ENCODE measurements at regions not wholly inside any gene's neighbourhood (a gene's known extent, or its start where the extent isn't known, plus 50 kb on each side); places are given as distances from the start of the nearest gene placed in this dataset.

DNA sequence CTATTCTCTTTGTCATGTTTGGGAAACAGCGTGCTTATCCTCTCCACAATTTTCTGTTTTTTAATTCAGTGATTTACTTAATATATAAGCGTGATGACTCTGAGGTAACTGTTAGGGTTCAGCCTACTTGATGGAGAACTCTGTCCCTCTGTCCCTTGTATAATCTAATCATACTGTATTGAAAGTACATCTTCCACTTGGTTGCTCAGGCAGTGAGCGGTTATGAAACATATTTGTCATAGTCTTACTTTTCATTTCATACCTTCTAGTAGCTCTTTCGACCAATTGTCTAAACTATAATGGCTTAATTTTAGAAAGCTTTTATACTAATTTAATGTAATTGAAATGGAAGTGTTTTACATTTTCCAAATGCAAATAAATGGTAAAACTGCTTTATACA, 469.0 kb downstream of the TLL1 start:
- DNase-seq (ENCODE audit: low read depth in 1 of 2, low spot score in 1 of 2) (no peak), FAIRE-seq (no peak), ATAC-seq (no peak)
- ChIA-PET CTCF (no interaction called here), POLR2A (no interaction called here)
- no peak overlapping the region for H3K27ac ChIP-seq
- H3K9me3 ChIP-seq = no peaks in the 10 kb centered on the region
- WGBS (ENCODE audit: missing lambda C conversion rate) = 44% methylated on average over 4 of the region's 4 CpGs
- no peak overlapping the region for H3K4me2 ChIP-seq
- H3K4me1 ChIP-seq = no peaks in the 10 kb centered on the region
- TF ChIP-seq EHMT2 (IDR thresholded peaks at IDR 0.05; ENCODE audit: low read depth) (no peak), BHLHE40 (IDR thresholded peaks at IDR 0.05; ENCODE audit: low read depth, low read length) (no peak), MYC (IDR thresholded peaks at IDR 0.05; ENCODE audit: borderline replicate concordance, low read length) (no peak), RCOR1 (IDR thresholded peaks at IDR 0.05; ENCODE audit: low read depth, low read length) (no peak), KDM5A (IDR thresholded peaks at IDR 0.05) (no peak), HEYL (CRISPR knock-in tag; IDR thresholded peaks at IDR 0.05) (no peak), SREBF2 (IDR thresholded peaks at IDR 0.05) (no peak), CBX2 (IDR thresholded peaks at IDR 0.05; ENCODE audit: borderline replicate concordance, low read depth) (no peak), RARB (CRISPR knock-in tag; IDR thresholded peaks at IDR 0.05) (no peak), CBX8 (IDR thresholded peaks at IDR 0.05) (no peak), CHD4 (IDR thresholded peaks at IDR 0.05; ENCODE audit: borderline replicate concordance) (no peak), SMC3 (IDR thresholded peaks at IDR 0.05) (no peak), HDAC2 (IDR thresholded peaks at IDR 0.05) (no peak), POLR2A (IDR thresholded peaks at IDR 0.05; ENCODE audit: low read length) (no peak), HOXB13 (CRISPR knock-in tag; IDR thresholded peaks at IDR 0.05; ENCODE audit: low read depth) (no peak)
- TF ChIP-seq, protein P1, sequence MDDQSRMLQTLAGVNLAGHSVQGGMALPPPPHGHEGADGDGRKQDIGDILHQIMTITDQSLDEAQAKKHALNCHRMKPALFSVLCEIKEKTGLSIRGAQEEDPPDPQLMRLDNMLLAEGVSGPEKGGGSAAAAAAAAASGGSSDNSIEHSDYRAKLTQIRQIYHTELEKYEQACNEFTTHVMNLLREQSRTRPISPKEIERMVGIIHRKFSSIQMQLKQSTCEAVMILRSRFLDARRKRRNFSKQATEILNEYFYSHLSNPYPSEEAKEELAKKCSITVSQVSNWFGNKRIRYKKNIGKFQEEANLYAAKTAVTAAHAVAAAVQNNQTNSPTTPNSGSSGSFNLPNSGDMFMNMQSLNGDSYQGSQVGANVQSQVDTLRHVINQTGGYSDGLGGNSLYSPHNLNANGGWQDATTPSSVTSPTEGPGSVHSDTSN (IDR thresholded peaks at IDR 0.05) = no peak
- TF ChIP-seq, protein P2, sequence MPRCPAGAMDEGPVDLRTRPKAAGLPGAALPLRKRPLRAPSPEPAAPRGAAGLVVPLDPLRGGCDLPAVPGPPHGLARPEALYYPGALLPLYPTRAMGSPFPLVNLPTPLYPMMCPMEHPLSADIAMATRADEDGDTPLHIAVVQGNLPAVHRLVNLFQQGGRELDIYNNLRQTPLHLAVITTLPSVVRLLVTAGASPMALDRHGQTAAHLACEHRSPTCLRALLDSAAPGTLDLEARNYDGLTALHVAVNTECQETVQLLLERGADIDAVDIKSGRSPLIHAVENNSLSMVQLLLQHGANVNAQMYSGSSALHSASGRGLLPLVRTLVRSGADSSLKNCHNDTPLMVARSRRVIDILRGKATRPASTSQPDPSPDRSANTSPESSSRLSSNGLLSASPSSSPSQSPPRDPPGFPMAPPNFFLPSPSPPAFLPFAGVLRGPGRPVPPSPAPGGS (IDR thresholded peaks at IDR 0.05) = no peak
- TF ChIP-seq, protein P3, sequence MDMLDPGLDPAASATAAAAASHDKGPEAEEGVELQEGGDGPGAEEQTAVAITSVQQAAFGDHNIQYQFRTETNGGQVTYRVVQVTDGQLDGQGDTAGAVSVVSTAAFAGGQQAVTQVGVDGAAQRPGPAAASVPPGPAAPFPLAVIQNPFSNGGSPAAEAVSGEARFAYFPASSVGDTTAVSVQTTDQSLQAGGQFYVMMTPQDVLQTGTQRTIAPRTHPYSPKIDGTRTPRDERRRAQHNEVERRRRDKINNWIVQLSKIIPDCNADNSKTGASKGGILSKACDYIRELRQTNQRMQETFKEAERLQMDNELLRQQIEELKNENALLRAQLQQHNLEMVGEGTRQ (IDR thresholded peaks at IDR 0.05) = no peak
- H3K4me3 ChIP-seq = no peak overlapping the region

DNA sequence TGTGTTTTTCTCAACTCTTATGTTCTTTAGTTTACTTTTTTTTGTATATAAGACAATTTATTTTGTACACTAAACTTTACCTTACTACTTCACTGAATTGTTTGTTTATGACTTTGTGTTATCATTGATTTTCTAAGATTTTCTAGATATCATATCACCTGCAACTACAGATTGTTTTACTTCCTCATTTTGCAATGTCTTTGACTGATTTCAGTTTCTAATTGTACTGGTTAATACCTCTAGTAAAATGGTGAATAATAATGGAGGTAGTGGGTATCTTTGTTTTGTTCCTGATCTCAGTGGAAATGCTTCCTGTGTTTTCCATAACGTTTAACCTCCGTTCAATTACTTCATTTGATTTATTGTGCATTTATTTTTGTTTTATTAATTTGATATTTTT, 490.2 kb downstream of the TLL1 start:
- H3K4me2 ChIP-seq = no peak overlapping the region
- TF ChIP-seq, protein P3 (IDR thresholded peaks at IDR 0.05) = no peak
- TF ChIP-seq, protein P4, sequence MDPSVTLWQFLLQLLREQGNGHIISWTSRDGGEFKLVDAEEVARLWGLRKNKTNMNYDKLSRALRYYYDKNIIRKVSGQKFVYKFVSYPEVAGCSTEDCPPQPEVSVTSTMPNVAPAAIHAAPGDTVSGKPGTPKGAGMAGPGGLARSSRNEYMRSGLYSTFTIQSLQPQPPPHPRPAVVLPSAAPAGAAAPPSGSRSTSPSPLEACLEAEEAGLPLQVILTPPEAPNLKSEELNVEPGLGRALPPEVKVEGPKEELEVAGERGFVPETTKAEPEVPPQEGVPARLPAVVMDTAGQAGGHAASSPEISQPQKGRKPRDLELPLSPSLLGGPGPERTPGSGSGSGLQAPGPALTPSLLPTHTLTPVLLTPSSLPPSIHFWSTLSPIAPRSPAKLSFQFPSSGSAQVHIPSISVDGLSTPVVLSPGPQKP (IDR thresholded peaks at IDR 0.05; ENCODE audit: low read depth, low read length) = no peak
- TF ChIP-seq POLR2A (IDR thresholded peaks at IDR 0.05; ENCODE audit: low read length) (no peak), ESRRA (IDR thresholded peaks at IDR 0.05; ENCODE audit: borderline replicate concordance, low read length) (no peak), GATA3 (IDR thresholded peaks at IDR 0.05; ENCODE audit: borderline replicate concordance) (no peak), FOSL2 (IDR thresholded peaks at IDR 0.05) (no peak), FOSL2 (CRISPR knock-in tag; IDR thresholded peaks at IDR 0.05) (no peak), SMC3 (IDR thresholded peaks at IDR 0.05) (no peak), ZNF302 (CRISPR knock-in tag; IDR thresholded peaks at IDR 0.05) (no peak), MAFK (IDR thresholded peaks at IDR 0.05; ENCODE audit: partially characterized antibody) (no peak), BHLHE40 (IDR thresholded peaks at IDR 0.05; ENCODE audit: low read depth, low read length) (no peak)
- TF ChIP-seq, protein P5, sequence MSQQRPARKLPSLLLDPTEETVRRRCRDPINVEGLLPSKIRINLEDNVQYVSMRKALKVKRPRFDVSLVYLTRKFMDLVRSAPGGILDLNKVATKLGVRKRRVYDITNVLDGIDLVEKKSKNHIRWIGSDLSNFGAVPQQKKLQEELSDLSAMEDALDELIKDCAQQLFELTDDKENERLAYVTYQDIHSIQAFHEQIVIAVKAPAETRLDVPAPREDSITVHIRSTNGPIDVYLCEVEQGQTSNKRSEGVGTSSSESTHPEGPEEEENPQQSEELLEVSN (IDR thresholded peaks at IDR 0.05; ENCODE audit: borderline replicate concordance, low read depth) = no peak
- TF ChIP-seq, protein P6, sequence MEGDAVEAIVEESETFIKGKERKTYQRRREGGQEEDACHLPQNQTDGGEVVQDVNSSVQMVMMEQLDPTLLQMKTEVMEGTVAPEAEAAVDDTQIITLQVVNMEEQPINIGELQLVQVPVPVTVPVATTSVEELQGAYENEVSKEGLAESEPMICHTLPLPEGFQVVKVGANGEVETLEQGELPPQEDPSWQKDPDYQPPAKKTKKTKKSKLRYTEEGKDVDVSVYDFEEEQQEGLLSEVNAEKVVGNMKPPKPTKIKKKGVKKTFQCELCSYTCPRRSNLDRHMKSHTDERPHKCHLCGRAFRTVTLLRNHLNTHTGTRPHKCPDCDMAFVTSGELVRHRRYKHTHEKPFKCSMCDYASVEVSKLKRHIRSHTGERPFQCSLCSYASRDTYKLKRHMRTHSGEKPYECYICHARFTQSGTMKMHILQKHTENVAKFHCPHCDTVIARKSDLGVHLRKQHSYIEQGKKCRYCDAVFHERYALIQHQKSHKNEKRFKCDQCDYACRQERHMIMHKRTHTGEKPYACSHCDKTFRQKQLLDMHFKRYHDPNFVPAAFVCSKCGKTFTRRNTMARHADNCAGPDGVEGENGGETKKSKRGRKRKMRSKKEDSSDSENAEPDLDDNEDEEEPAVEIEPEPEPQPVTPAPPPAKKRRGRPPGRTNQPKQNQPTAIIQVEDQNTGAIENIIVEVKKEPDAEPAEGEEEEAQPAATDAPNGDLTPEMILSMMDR (IDR thresholded peaks at IDR 0.05) = no peak
- 42% methylated on average over 2 of the region's 2 CpGs for WGBS (ENCODE audit: missing lambda C conversion rate)
- no peak overlapping the region for H3K4me3 ChIP-seq
- no peak for DNase-seq (ENCODE audit: low read depth in 1 of 2, low spot score in 1 of 2)
- ATAC-seq = no peak
- no peaks in the 10 kb centered on the region for H3K9me3 ChIP-seq
- no peaks in the 10 kb centered on the region for H3K4me1 ChIP-seq
- ChIA-PET POLR2A (no interaction called here), CTCF (no interaction called here)
- no peak for FAIRE-seq
- no peak overlapping the region for H3K27ac ChIP-seq
